ENCODE measurements at regions not wholly inside any gene's neighbourhood (a gene's known extent, or its start where the extent isn't known, plus 50 kb on each side); places are given as distances from the start of the nearest gene placed in this dataset.

DNA sequence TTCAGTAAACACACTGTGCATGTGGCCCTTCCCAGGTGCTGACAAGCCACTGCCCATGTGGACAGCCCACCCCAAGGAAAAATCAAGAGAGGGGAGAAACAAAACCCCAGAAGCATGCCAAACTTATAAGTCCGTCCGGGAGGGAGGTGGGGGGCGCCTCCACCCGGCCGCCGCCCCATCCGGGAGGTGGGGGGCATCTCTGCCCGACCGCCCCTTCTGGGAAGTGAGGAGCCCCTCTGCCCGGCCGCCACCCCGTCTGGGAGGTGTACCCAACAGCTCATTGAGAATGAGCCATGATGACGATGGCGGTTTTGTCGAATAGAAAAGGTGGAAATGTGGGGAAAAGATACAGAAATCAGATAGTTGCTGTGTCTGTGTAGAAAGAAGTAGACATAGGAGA lies 53.8 kb upstream of the C2CD4B start:
- H3K9ac ChIP-seq (ENCODE audit: low read length in 2 of 2), result no peak overlapping the region
- peaks cover 2 to 11% of the 10 kb centered on the region in 2 donors for H3K9me3 ChIP-seq (ENCODE audit: control insufficient read depth in 2 of 2, low read length in 2 of 2)
- no peak overlapping the region for H3K27ac ChIP-seq (ENCODE audit: low read length)
- no peaks in the 10 kb centered on the region for H3K27me3 ChIP-seq (ENCODE audit: control insufficient read depth in 1 of 2, insufficient read depth in 2 of 2, low read length in 2 of 2)
- H3K4me1 ChIP-seq (ENCODE audit: control insufficient read depth, insufficient read depth, low read length), result no peaks in the 10 kb centered on the region
- no peak overlapping the region for H3K4me3 ChIP-seq (ENCODE audit: low read length in 2 of 2)
- no peaks in the 10 kb centered on the region for H3K36me3 ChIP-seq (ENCODE audit: control insufficient read depth in 2 of 2, insufficient read depth in 2 of 2, low read length in 2 of 2)

DNA sequence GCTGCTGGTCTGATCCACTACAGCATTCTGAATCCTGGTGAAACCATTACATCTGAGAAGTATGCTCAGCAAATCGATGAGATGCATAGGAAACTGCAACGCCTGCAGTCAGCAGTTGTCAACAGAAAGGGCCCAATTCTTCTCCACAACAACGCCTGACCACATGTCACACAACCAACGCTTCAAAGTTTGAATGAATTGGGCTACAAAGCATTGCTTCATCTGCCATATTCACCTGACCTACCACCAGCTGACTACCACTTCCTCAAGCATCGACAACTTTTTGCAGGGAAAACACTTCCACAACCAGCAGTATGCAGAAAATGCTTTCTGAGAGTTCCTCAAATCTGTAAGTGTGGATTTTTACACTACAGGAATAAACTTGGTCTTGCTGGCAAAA lies 54.7 kb upstream of the C2CD4B start:
- H3K27me3 ChIP-seq (ENCODE audit: control insufficient read depth in 1 of 2, insufficient read depth in 2 of 2, low read length in 2 of 2), result no peaks in the 10 kb centered on the region
- H3K9ac ChIP-seq (ENCODE audit: low read length in 2 of 2), result no peak overlapping the region
- H3K27ac ChIP-seq (ENCODE audit: low read length), result no peak overlapping the region
- H3K4me3 ChIP-seq (ENCODE audit: low read length in 2 of 2), result no peak overlapping the region
- H3K4me1 ChIP-seq (ENCODE audit: control insufficient read depth, insufficient read depth, low read length), result no peaks in the 10 kb centered on the region
- H3K36me3 ChIP-seq (ENCODE audit: control insufficient read depth in 2 of 2, insufficient read depth in 2 of 2, low read length in 2 of 2), result no peaks in the 10 kb centered on the region
- peaks cover 2 to 11% of the 10 kb centered on the region in 2 donors for H3K9me3 ChIP-seq (ENCODE audit: control insufficient read depth in 2 of 2, low read length in 2 of 2)

DNA sequence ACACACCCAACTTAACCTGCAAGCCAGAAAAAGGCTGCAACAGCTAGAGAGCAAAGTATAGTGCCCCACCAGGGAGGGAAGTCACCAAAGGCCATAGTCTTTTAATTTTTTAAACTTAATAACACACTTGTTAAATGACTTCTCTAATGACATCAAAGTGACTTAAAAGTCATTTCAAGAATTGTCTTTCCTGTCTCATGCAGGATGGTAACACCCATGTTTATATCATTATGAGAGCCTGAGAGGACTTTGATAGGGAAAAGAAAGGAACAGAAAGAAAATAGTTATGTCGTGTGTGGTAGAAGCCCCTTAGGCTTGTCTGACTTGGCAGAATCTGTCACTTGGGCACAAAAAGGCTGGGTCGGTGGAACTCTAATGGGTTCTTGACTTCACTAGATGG lies 57.9 kb upstream of the C2CD4B start:
- Histone ChIP-seq H3K36me3 (ENCODE audit: control insufficient read depth in 2 of 2, insufficient read depth in 2 of 2, low read length in 2 of 2) (no peaks in the 10 kb centered on the region), H3K4me3 (ENCODE audit: low read length in 2 of 2) (no peak overlapping the region), H3K9ac (ENCODE audit: low read length in 2 of 2) (no peak overlapping the region), H3K27me3 (ENCODE audit: control insufficient read depth in 1 of 2, insufficient read depth in 2 of 2, low read length in 2 of 2) (peaks cover 0 to 2% of the 10 kb centered on the region in 2 donors), H3K27ac (ENCODE audit: low read length) (no peak overlapping the region), H3K4me1 (ENCODE audit: control insufficient read depth, insufficient read depth, low read length) (no peaks in the 10 kb centered on the region), H3K9me3 (ENCODE audit: control insufficient read depth in 2 of 2, low read length in 2 of 2) (peaks cover 0 to 2% of the 10 kb centered on the region in 2 donors)

DNA sequence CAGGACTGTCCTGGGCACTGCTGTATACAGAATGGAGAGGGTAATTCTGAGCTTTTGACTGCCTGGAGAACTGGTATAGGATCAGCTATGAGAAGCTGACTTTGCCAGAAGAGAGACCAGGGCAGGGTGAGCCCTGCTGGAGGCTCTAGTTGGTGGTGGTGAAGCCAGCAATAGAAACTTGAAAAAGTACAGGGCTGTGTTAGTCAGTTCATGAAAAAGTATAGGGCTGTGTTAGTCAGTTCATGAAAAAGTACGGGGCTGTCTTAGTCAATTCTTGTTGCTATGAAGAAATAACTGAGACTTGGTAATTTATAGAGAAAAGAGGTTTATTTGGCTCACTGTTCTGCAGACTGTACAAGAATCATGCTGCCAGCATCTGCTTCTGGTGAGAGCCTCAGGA lies 63.5 kb upstream of the C2CD4B start:
- Histone ChIP-seq H3K36me3 (ENCODE audit: control insufficient read depth in 2 of 2, insufficient read depth in 2 of 2, low read length in 2 of 2) (no peaks in the 10 kb centered on the region), H3K9ac (ENCODE audit: low read length in 2 of 2) (no peak overlapping the region), H3K4me3 (ENCODE audit: low read length in 2 of 2) (no peak overlapping the region), H3K9me3 (ENCODE audit: control insufficient read depth in 2 of 2, low read length in 2 of 2) (no peaks in the 10 kb centered on the region), H3K4me1 (ENCODE audit: control insufficient read depth, insufficient read depth, low read length) (no peaks in the 10 kb centered on the region), H3K27ac (ENCODE audit: low read length) (no peak overlapping the region), H3K27me3 (ENCODE audit: control insufficient read depth in 1 of 2, insufficient read depth in 2 of 2, low read length in 2 of 2) (peaks cover 0 to 2% of the 10 kb centered on the region in 2 donors)

DNA sequence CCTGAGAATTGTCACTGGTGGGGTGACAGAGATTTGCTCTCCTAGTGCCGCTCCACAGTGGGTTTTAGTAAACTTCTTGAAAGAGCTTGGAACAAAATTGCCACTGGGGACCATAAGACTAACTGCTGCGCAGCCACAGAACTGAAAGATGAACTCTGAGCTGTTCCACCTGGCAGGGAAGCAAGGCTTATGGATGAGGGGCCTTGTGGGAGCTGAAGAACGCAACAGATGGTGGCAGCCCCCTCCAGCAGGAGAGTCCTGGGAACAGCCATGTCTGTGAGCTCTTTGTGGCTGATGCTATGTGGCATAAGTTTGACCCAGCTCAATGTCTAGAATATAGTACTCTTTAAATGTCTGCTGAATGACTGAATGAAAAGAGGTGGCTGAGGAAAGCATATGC lies 66.8 kb upstream of the C2CD4B start:
- Histone ChIP-seq H3K27ac (ENCODE audit: low read length) (no peak overlapping the region), H3K4me3 (ENCODE audit: low read length in 2 of 2) (no peak overlapping the region), H3K9me3 (ENCODE audit: control insufficient read depth in 2 of 2, low read length in 2 of 2) (no peaks in the 10 kb centered on the region), H3K9ac (ENCODE audit: low read length in 2 of 2) (no peak overlapping the region), H3K4me1 (ENCODE audit: control insufficient read depth, insufficient read depth, low read length) (no peaks in the 10 kb centered on the region), H3K36me3 (ENCODE audit: control insufficient read depth in 2 of 2, insufficient read depth in 2 of 2, low read length in 2 of 2) (no peaks in the 10 kb centered on the region), H3K27me3 (ENCODE audit: control insufficient read depth in 1 of 2, insufficient read depth in 2 of 2, low read length in 2 of 2) (no peaks in the 10 kb centered on the region)

DNA sequence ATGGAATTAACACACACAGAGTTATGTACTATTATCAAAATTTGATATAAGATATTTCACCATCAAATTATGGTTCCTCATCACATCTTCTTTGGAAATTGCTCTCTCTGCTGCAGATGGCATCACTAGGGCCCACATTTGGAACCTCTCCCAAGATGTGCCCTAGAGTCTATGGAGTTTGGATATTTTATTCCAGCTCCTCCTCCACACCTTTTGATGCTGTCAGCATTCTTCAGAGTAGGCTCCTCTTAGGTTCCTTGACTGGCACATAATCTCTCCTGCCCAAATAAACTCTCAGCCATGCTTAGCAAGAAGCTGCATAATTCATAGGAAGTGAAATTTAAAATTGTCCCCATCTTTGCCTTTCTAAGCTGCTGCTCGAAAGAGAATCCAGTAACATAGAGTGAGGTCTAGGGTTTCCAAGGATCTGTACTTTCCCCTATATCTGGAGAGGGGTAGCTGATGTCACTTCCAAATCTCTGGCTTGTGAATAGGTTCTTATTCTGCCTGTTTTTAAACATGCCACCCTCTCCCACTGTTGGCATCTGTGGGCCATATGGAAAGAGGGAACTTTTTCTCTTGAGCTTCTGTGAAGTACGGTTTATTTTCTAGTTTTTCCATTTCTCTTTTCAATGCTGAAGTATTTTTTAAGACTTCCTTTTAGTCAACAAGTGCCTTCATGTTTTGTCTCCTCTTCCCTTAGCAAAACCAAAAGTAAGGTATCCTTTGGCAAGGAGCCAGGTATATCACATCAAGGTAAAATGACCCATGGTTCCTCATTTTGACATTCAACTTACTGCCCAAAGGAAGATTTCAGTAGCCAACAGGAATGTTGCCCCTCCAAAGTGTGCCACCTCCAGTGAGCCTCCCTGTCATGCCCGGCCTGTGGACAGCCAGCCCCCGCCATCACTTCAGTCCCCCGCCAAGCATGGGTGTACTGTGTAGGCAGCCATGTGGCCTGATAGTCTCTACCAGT lies 75.3 kb upstream of the C2CD4B start:
- Histone ChIP-seq H3K27ac (ENCODE audit: low read length) (no peak overlapping the region), H3K36me3 (ENCODE audit: control insufficient read depth in 2 of 2, insufficient read depth in 2 of 2, low read length in 2 of 2) (no peaks in the 10 kb centered on the region), H3K9me3 (ENCODE audit: control insufficient read depth in 2 of 2, low read length in 2 of 2) (peaks cover 0 to 3% of the 10 kb centered on the region in 2 donors), H3K9ac (ENCODE audit: low read length in 2 of 2) (no peak overlapping the region), H3K4me3 (ENCODE audit: low read length in 2 of 2) (no peak overlapping the region), H3K4me1 (ENCODE audit: control insufficient read depth, insufficient read depth, low read length) (no peaks in the 10 kb centered on the region), H3K27me3 (ENCODE audit: control insufficient read depth in 1 of 2, insufficient read depth in 2 of 2, low read length in 2 of 2) (no peaks in the 10 kb centered on the region)

DNA sequence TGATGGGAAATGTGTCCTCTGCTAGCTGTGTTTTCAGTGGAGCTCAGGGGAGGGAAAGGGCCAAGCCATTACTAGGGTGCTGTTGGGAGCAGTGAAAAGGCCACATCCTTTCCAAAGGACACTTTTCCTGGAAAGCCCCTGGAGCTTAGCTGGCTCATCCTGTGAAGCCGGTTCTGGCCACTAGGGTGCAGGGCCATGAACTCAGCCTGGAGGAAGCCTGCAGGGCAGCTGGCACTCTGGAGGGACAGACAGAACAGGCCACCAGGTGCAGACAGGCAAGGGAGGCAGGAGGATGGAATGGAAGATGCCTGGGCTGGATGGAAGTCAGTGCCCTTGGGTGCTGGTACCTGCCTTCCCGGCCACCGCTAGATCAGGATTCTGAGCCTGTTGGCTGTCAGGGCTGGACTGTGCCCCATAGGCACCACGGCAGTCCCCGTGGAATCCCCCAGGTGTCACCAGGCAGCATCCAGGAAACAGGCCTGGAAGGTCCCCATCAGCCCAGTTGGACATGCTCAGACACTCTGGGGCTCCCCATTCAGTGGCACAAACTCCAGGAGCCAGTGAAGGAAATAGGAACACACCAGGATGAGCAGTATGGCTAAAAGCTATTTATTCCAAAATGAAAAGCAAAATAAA lies 76.2 kb upstream of the C2CD4B start:
- Histone ChIP-seq H3K27me3 (ENCODE audit: control insufficient read depth in 1 of 2, insufficient read depth in 2 of 2, low read length in 2 of 2) (no peaks in the 10 kb centered on the region), H3K27ac (ENCODE audit: low read length) (no peak overlapping the region), H3K9me3 (ENCODE audit: control insufficient read depth in 2 of 2, low read length in 2 of 2) (peaks cover 0 to 3% of the 10 kb centered on the region in 2 donors), H3K4me3 (ENCODE audit: low read length in 2 of 2) (no peak overlapping the region), H3K4me1 (ENCODE audit: control insufficient read depth, insufficient read depth, low read length) (no peaks in the 10 kb centered on the region), H3K9ac (ENCODE audit: low read length in 2 of 2) (no peak overlapping the region), H3K36me3 (ENCODE audit: control insufficient read depth in 2 of 2, insufficient read depth in 2 of 2, low read length in 2 of 2) (no peaks in the 10 kb centered on the region)

DNA sequence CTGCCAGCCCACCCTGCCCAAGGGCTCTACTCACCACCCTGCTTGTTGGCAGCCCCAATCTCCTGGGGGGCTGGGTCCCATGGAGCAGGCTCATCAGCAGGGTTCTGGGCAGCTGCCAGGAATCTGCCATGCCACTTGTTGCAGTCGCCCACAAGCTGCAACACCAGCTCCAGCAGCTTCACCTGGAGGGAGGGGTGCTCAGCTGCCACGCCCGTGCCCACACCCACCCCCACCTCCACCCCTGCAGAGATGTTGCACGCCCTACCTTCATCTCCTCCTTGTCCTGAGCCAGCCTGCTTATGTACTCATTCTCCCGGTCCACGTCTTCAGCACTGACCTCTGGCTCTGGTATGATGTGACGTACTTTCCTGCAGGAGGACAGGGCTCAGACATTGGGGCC lies 77.9 kb upstream of the C2CD4B start:
- H3K27me3 ChIP-seq (ENCODE audit: control insufficient read depth in 1 of 2, insufficient read depth in 2 of 2, low read length in 2 of 2), result no peaks in the 10 kb centered on the region
- no peak overlapping the region for H3K9ac ChIP-seq (ENCODE audit: low read length in 2 of 2)
- no peak overlapping the region for H3K4me3 ChIP-seq (ENCODE audit: low read length in 2 of 2)
- H3K4me1 ChIP-seq (ENCODE audit: control insufficient read depth, insufficient read depth, low read length), result no peaks in the 10 kb centered on the region
- H3K27ac ChIP-seq (ENCODE audit: low read length), result no peak overlapping the region
- H3K9me3 ChIP-seq (ENCODE audit: control insufficient read depth in 2 of 2, low read length in 2 of 2), result peaks cover 0 to 2% of the 10 kb centered on the region in 2 donors
- H3K36me3 ChIP-seq (ENCODE audit: control insufficient read depth in 2 of 2, insufficient read depth in 2 of 2, low read length in 2 of 2), result no peaks in the 10 kb centered on the region

DNA sequence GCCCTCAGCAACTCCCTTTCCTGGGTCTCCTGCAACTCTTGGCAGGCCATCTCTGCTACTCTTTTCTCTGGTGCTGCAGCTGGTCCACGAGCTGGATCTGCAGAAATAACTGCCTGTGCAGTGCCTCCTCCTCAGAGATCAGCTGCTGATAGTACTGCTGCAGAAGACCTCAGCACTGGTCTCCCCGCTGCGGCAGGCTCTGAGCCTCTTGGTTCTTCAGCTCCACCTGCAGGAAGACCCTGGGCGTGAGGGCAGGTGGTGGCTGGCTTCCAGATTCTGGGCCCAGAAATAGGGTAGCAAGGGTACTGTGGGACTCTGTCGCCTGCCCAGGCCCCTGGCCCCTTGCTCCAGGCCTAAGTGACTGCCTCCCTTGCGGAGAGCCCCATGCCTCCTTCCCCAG lies 79.7 kb upstream of the C2CD4B start:
- Histone ChIP-seq H3K9ac (ENCODE audit: low read length in 2 of 2) (no peak overlapping the region), H3K4me1 (ENCODE audit: control insufficient read depth, insufficient read depth, low read length) (peaks cover 3% of the 10 kb centered on the region), H3K9me3 (ENCODE audit: control insufficient read depth in 2 of 2, low read length in 2 of 2) (no peaks in the 10 kb centered on the region), H3K27me3 (ENCODE audit: control insufficient read depth in 1 of 2, insufficient read depth in 2 of 2, low read length in 2 of 2) (no peaks in the 10 kb centered on the region), H3K4me3 (ENCODE audit: low read length in 2 of 2) (no peak overlapping the region), H3K36me3 (ENCODE audit: control insufficient read depth in 2 of 2, insufficient read depth in 2 of 2, low read length in 2 of 2) (no peaks in the 10 kb centered on the region), H3K27ac (ENCODE audit: low read length) (no peak overlapping the region)

DNA sequence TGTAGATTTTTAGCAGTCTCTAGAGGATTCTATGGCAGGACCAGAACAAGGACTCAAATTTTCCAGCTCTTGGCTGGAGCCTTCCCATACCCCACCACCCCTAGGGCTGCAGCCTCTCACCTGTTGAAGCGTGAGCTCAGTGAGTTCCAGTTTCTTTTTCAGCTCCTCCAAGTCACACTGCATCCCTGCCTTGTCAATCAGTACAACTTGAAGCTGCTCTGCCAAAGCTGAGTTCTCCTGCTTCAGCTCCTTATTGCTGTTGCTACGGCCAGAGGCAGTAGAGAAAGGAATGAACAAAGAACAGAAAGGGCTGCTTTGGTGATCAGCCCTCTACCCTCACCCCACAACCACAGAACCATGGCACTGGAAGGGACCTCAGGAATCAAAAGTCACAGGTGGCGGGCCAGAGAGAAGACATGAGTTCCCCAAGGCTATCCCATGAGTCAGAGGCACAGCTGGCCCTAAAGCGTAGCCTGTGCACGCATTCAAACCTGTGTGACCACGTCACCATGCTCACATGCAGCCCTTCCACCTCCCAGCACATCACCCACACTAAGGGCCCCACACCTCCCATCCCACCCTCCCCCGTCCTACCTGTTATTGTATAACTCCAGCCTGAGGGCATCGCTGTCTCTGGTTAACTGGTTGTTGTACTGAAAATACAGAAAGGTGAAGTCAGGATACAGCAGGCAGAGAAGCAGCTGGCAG lies 83.3 kb upstream of the C2CD4B start:
- Histone ChIP-seq H3K27ac (ENCODE audit: low read length) (no peak overlapping the region), H3K9me3 (ENCODE audit: control insufficient read depth in 2 of 2, low read length in 2 of 2) (no peaks in the 10 kb centered on the region), H3K36me3 (ENCODE audit: control insufficient read depth in 2 of 2, insufficient read depth in 2 of 2, low read length in 2 of 2) (no peaks in the 10 kb centered on the region), H3K4me1 (ENCODE audit: control insufficient read depth, insufficient read depth, low read length) (peaks cover 6% of the 10 kb centered on the region), H3K9ac (ENCODE audit: low read length in 2 of 2) (no peak overlapping the region), H3K27me3 (ENCODE audit: control insufficient read depth in 1 of 2, insufficient read depth in 2 of 2, low read length in 2 of 2) (no peaks in the 10 kb centered on the region), H3K4me3 (ENCODE audit: low read length in 2 of 2) (no peak overlapping the region)

Measured in stomach smooth muscle (tissue), 2 donors.